ENCODE measurements at regions not wholly inside any gene's neighbourhood (a gene's known extent, or its start where the extent isn't known, plus 50 kb on each side); places are given as distances from the start of the nearest gene placed in this dataset.

GRCh38 chr2:217392930-217393584, 533.2 kb upstream of the TNP1 start:
- DNase-seq (ENCODE audit: low spot score) = no peak
- H3K4me3 ChIP-seq (ENCODE audit: low read depth, low read length, poor library complexity, severe bottlenecking) = no peak overlapping the region
- H3K4me1 ChIP-seq (ENCODE audit: insufficient read depth, low read length, poor library complexity, severe bottlenecking) = no peaks in the 10 kb centered on the region
- H3K36me3 ChIP-seq (ENCODE audit: insufficient read depth, low read length, poor library complexity, severe bottlenecking) = no peaks in the 10 kb centered on the region
- no peaks in the 10 kb centered on the region for H3K9me3 ChIP-seq (ENCODE audit: low read depth, low read length, poor library complexity, severe bottlenecking)
- no TSS peak for BruUV-seq (replicated peaks)
- ChIA-PET CTCF (no interaction called here), POLR2A (ENCODE audit: low non-redundant PET) (no interaction called here)
- H3K27ac ChIP-seq (ENCODE audit: low read depth, low read length, poor library complexity, severe bottlenecking) = no peak overlapping the region
- no peaks in the 10 kb centered on the region for H3K27me3 ChIP-seq (replicated peaks; ENCODE audit: insufficient read depth, low read depth, low read length, poor library complexity)
- intact Hi-C loops (cut with micrococcal nuclease; ENCODE audit: unreplicated experiment) = no loop called here
- TF ChIP-seq EZH2 (IDR thresholded peaks at IDR 0.05; ENCODE audit: borderline replicate concordance, low read depth, low read length, poor library complexity, severe bottlenecking) (no peak), CTCF (conservative IDR thresholded peaks at IDR 0.05; ENCODE audit: low read depth, low read length) (no peak)

- POLR2A ChIA-PET (ENCODE audit: low non-redundant PET) = interaction anchor here (0.5 kb wide), 1 partner anchor 694 kb away, joined by 6 read pairs; no protein-coding TSS in a partner anchor
- intact Hi-C loops (cut with micrococcal nuclease; ENCODE audit: unreplicated experiment) = no loop called here
- H3K4me3 ChIP-seq (ENCODE audit: low read depth, low read length, poor library complexity, severe bottlenecking) = no peak overlapping the region
- H3K4me1 ChIP-seq (ENCODE audit: insufficient read depth, low read length, poor library complexity, severe bottlenecking) = no peaks in the 10 kb centered on the region
- H3K36me3 ChIP-seq (ENCODE audit: insufficient read depth, low read length, poor library complexity, severe bottlenecking) = no peaks in the 10 kb centered on the region
- H3K9me3 ChIP-seq (ENCODE audit: low read depth, low read length, poor library complexity, severe bottlenecking) = no peaks in the 10 kb centered on the region
- H3K27ac ChIP-seq (ENCODE audit: low read depth, low read length, poor library complexity, severe bottlenecking) = no peak overlapping the region
- DNase-seq (ENCODE audit: low spot score) = no peak
- TF ChIP-seq CTCF (conservative IDR thresholded peaks at IDR 0.05; ENCODE audit: low read depth, low read length) (no peak), EZH2 (IDR thresholded peaks at IDR 0.05; ENCODE audit: borderline replicate concordance, low read depth, low read length, poor library complexity, severe bottlenecking) (no peak)
- H3K27me3 ChIP-seq (replicated peaks; ENCODE audit: insufficient read depth, low read depth, low read length, poor library complexity) = no peaks in the 10 kb centered on the region
- CTCF ChIA-PET = no interaction called here
- BruUV-seq (replicated peaks) = no TSS peak
These were observed 528.0 kb upstream of the TNP1 start for GRCh38 chr2:217387776-217388387.

- ChIA-PET POLR2A (ENCODE audit: low non-redundant PET) (no interaction called here), CTCF (no interaction called here)
- DNase-seq (ENCODE audit: low spot score) = no peak
These were observed 526.2 kb upstream of the TNP1 start for GRCh38 chr2:217386041-217386440.

More at GRCh38 chr2:217386041-217386440, 526.2 kb upstream of the TNP1 start:
- Histone ChIP-seq H3K4me1 (ENCODE audit: insufficient read depth, low read length, poor library complexity, severe bottlenecking) (no peaks in the 10 kb centered on the region), H3K4me3 (ENCODE audit: low read depth, low read length, poor library complexity, severe bottlenecking) (no peak overlapping the region), H3K27me3 (replicated peaks; ENCODE audit: insufficient read depth, low read depth, low read length, poor library complexity) (no peaks in the 10 kb centered on the region), H3K36me3 (ENCODE audit: insufficient read depth, low read length, poor library complexity, severe bottlenecking) (no peaks in the 10 kb centered on the region), H3K27ac (ENCODE audit: low read depth, low read length, poor library complexity, severe bottlenecking) (no peak overlapping the region), H3K9me3 (ENCODE audit: low read depth, low read length, poor library complexity, severe bottlenecking) (no peaks in the 10 kb centered on the region)
- TF ChIP-seq EZH2 (IDR thresholded peaks at IDR 0.05; ENCODE audit: borderline replicate concordance, low read depth, low read length, poor library complexity, severe bottlenecking) = no peak
- TF ChIP-seq CTCF (conservative IDR thresholded peaks at IDR 0.05; ENCODE audit: low read depth, low read length) = no peak
- intact Hi-C loops (cut with micrococcal nuclease; ENCODE audit: unreplicated experiment) = no loop called here
- BruUV-seq (replicated peaks) = no TSS peak
